H1 (cell line): ENCODE measurements at regions not wholly inside any gene's neighbourhood (a gene's known extent, or its start where the extent isn't known, plus 50 kb on each side); places are given as distances from the start of the nearest gene placed in this dataset.

ENCODE experiments used
- ASH2L ChIP-seq: fragments of 200-600, 300-600 bp; sonication (generic); IDR thresholded peaks from one replicate; pipeline ENCODE4 v1.7.1; 2017; ENCODE audit warnings: low read length
- EZH2 ChIP-seq: fragments of 200-600 bp; sonication (generic); IDR thresholded peaks from 2 replicates; pipeline ENCODE4 v1.7.1; 2012; ENCODE audit warnings: low read depth, mild to moderate bottlenecking, moderate library complexity, low read length, inconsistent platforms; ENCODE audit not compliant: severe bottlenecking
- JUND ChIP-seq: IDR thresholded peaks from 2 replicates; pipeline ENCODE4 v1.6.1; 2011; ENCODE audit warnings: mild to moderate bottlenecking, improper control_type of control experiment, low read length
- NRF1 ChIP-seq: IDR thresholded peaks from 2 replicates; pipeline ENCODE4 v1.6.1; 2011; ENCODE audit warnings: mild to moderate bottlenecking, low read depth, low read length, improper control_type of control experiment
- PHF8 ChIP-seq: fragments of 200-600 bp; sonication (generic); conservative IDR thresholded peaks from 2 replicates; pipeline ENCODE4 v1.7.1; 2012; ENCODE audit warnings: low read depth, mild to moderate bottlenecking, inconsistent platforms, low read length, moderate library complexity
- POLR2A ChIP-seq, 2 experiments: IDR thresholded peaks; 1 replicate in 1 of 2; 2 replicates in 1 of 2; pipeline ENCODE4 v1.6.1; 2011; ENCODE audit warnings: low read depth in 2 of 2, low read length in 2 of 2, mild to moderate bottlenecking in 2 of 2; ENCODE audit errors: control extremely low read depth in 1 of 2
- POLR2AphosphoS5 ChIP-seq: IDR thresholded peaks from 2 replicates; pipeline ENCODE4 v1.6.1; 2011; ENCODE audit warnings: low read depth, low read length
- RBBP5 ChIP-seq: IDR thresholded peaks from 2 replicates; pipeline ENCODE4 v1.7.1; 2012; ENCODE audit warnings: low read depth, mild to moderate bottlenecking, inconsistent platforms, low read length, moderate library complexity, borderline replicate concordance
- SIN3A ChIP-seq, 2 experiments: IDR thresholded peaks in 1 of 2; conservative IDR thresholded peaks in 1 of 2; 2 replicates each; pipeline ENCODE4 v1.6.1; 2011 to 2012; ENCODE audit warnings: low read length in 2 of 2, improper control_type of control experiment in 1 of 2, low read depth in 1 of 2, mild to moderate bottlenecking in 1 of 2
- SIX5 ChIP-seq: IDR thresholded peaks from 2 replicates; pipeline ENCODE4 v1.6.1; 2011; ENCODE audit warnings: mild to moderate bottlenecking, low read depth, low read length
- SRF ChIP-seq: IDR thresholded peaks from 2 replicates; pipeline ENCODE4 v1.6.1; 2011; ENCODE audit warnings: mild to moderate bottlenecking, low read depth, low read length, moderate library complexity
- TAF1 ChIP-seq: IDR thresholded peaks from 2 replicates; pipeline ENCODE4 v1.6.1; 2011; ENCODE audit warnings: mild to moderate bottlenecking, low read depth, low read length
- TF ChIP-seq, protein P1 (sequence below), 3 experiments: IDR thresholded peaks; 1 replicate in 2 of 3; 2 replicates in 1 of 3; pipeline versions ENCODE4 v1.5.1 to v1.6.1; 2011; ENCODE audit warnings: low read length in 3 of 3, mild to moderate bottlenecking in 3 of 3, inconsistent platforms in 2 of 3, low read depth in 1 of 3, moderate library complexity in 1 of 3; ENCODE audit not compliant: insufficient read depth in 1 of 3; ENCODE audit errors: control extremely low read depth in 1 of 3
- TF ChIP-seq, protein P2 (sequence below): IDR thresholded peaks from 2 replicates; pipeline ENCODE4 v1.6.1; 2012; ENCODE audit warnings: inconsistent platforms

GRCh38 chr2:41724465-41724864, 323.4 kb upstream of the PKDCC start:
- TF ChIP-seq JUND (no peak), POLR2A (IDR thresholded peaks at IDR 0.05; ENCODE audit: control extremely low read depth in 1 of 2, low read depth in 2 of 2, low read length in 2 of 2) (no peak), SRF (no peak), POLR2AphosphoS5 (no peak), SIN3A (conservative IDR thresholded peaks at IDR 0.05 in 1 of 2, IDR thresholded peaks at IDR 0.05 in 1 of 2; ENCODE audit: low read depth in 1 of 2, low read length in 2 of 2) (no peak), RBBP5 (no peak), EZH2 (no peak), ASH2L (no peak), TAF1 (no peak), PHF8 (no peak), NRF1 (no peak), SIX5 (no peak)
- TF ChIP-seq, protein P1, sequence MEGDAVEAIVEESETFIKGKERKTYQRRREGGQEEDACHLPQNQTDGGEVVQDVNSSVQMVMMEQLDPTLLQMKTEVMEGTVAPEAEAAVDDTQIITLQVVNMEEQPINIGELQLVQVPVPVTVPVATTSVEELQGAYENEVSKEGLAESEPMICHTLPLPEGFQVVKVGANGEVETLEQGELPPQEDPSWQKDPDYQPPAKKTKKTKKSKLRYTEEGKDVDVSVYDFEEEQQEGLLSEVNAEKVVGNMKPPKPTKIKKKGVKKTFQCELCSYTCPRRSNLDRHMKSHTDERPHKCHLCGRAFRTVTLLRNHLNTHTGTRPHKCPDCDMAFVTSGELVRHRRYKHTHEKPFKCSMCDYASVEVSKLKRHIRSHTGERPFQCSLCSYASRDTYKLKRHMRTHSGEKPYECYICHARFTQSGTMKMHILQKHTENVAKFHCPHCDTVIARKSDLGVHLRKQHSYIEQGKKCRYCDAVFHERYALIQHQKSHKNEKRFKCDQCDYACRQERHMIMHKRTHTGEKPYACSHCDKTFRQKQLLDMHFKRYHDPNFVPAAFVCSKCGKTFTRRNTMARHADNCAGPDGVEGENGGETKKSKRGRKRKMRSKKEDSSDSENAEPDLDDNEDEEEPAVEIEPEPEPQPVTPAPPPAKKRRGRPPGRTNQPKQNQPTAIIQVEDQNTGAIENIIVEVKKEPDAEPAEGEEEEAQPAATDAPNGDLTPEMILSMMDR (IDR thresholded peaks at IDR 0.05; ENCODE audit: control extremely low read depth in 1 of 3, insufficient read depth in 1 of 3, low read depth in 1 of 3, low read length in 3 of 3): no peak
- TF ChIP-seq, protein P2, sequence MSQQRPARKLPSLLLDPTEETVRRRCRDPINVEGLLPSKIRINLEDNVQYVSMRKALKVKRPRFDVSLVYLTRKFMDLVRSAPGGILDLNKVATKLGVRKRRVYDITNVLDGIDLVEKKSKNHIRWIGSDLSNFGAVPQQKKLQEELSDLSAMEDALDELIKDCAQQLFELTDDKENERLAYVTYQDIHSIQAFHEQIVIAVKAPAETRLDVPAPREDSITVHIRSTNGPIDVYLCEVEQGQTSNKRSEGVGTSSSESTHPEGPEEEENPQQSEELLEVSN: no peak
